HG02885 (cell line): ENCODE measurements at regions not wholly inside any gene's neighbourhood (a gene's known extent, or its start where the extent isn't known, plus 50 kb on each side); places are given as distances from the start of the nearest gene placed in this dataset.

ENCODE experiments used
- ATAC-seq: cut with Tn5 transposase; IDR thresholded peaks from one replicate; pipeline ENCODE4 v1.9.1; 2021; ENCODE audit warnings: mild to moderate bottlenecking; ENCODE audit not compliant: unreplicated experiment, poor library complexity

GRCh38 chr3:111244760-111245159, 173.1 kb downstream of the NECTIN3 start:
- ATAC-seq = no peak

- no peak for ATAC-seq
These were observed 175.5 kb downstream of the NECTIN3 start for GRCh38 chr3:111246967-111247760.

GRCh38 chr3:111248406-111248805, 176.8 kb downstream of the NECTIN3 start:
- no peak for ATAC-seq

GRCh38 chr3:111249421-111249820, 177.8 kb downstream of the NECTIN3 start:
- ATAC-seq = no peak

GRCh38 chr3:111252779-111253178, 181.2 kb downstream of the NECTIN3 start:
- ATAC-seq = peak; percentile 73

GRCh38 chr3:111253733-111254132, 182.1 kb downstream of the NECTIN3 start:
- no peak for ATAC-seq

- peak; percentile 62 for ATAC-seq
These were observed 189.3 kb downstream of the NECTIN3 start for GRCh38 chr3:111260878-111261277.

GRCh38 chr3:111269777-111270176, 198.2 kb downstream of the NECTIN3 start:
- no peak for ATAC-seq

GRCh38 chr3:111277226-111277625, 205.6 kb downstream of the NECTIN3 start:
- no peak for ATAC-seq

GRCh38 chr3:111278959-111279358, 207.3 kb downstream of the NECTIN3 start:
- no peak for ATAC-seq

GRCh38 chr3:111282024-111282423, 210.4 kb downstream of the NECTIN3 start:
- no peak for ATAC-seq

- ATAC-seq = no peak
These were observed 211.5 kb downstream of the NECTIN3 start for GRCh38 chr3:111283165-111283564.

- no peak for ATAC-seq
These were observed 213.0 kb downstream of the NECTIN3 start for GRCh38 chr3:111284503-111285183.

- no peak for ATAC-seq
These were observed 213.5 kb downstream of the NECTIN3 start for GRCh38 chr3:111285184-111285538.

- ATAC-seq = no peak
These were observed 214.1 kb downstream of the NECTIN3 start for GRCh38 chr3:111285694-111286093.

GRCh38 chr3:111286746-111287145, 215.1 kb downstream of the NECTIN3 start:
- no peak for ATAC-seq

- no peak for ATAC-seq
These were observed 220.5 kb downstream of the NECTIN3 start for GRCh38 chr3:111292117-111292516.

GRCh38 chr3:111299192-111299615, 227.6 kb downstream of the NECTIN3 start:
- no peak for ATAC-seq

- no peak for ATAC-seq
These were observed 229.7 kb downstream of the NECTIN3 start for GRCh38 chr3:111301238-111301798.

- ATAC-seq = no peak
These were observed 230.4 kb downstream of the NECTIN3 start for GRCh38 chr3:111302063-111302462.

- no peak for ATAC-seq
These were observed 232.1 kb downstream of the NECTIN3 start for GRCh38 chr3:111303760-111304159.
